ENCODE measurements at regions not wholly inside any gene's neighbourhood (a gene's known extent, or its start where the extent isn't known, plus 50 kb on each side); places are given as distances from the start of the nearest gene placed in this dataset.

DNA sequence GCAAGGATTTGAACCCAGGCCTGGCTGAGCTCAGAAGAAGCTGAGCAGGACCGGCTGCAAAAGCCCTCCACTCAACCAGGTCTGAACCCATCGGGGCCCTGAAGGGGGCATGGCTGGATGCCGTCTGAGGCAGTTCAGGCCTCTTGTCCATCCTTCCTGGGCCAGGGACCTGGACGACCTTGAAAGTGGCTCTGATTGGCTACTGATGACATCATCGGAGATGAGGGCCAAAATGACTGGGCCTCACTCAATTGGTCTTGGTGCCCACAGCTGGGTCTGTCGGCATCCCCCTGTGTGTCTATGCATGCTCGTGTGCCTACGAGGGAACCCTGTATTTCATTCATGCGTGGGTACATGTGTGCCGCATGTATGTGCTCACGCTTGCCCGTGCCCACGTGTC lies 71.8 kb downstream of the PTPRS start:
- ChIA-PET CTCF (ENCODE audit: partially characterized antibody) (interaction anchor here (0.7 to 1.1 kb wide), 3 partner anchors 12 to 36 kb away, joined by 3 to 4 read pairs (median 3); no protein-coding TSS in a partner anchor), POLR2A (ENCODE audit: partially characterized antibody) (interaction anchor here (1.5 kb wide), 1 partner anchor 58 kb away, joined by 3 read pairs; no protein-coding TSS in a partner anchor)
- Histone ChIP-seq H3K27ac (ENCODE audit: low read depth, low read length) (no peak overlapping the region), H3K27me3 (replicated peaks in 1 of 4; ENCODE audit: control insufficient read depth in 3 of 4, extremely low read depth in 1 of 4, insufficient read depth in 3 of 4, low read length in 3 of 4) (no peaks in the 10 kb centered on the region), H4K91ac (replicated peaks; ENCODE audit: insufficient read length, low read length) (no peak overlapping the region), H3K18ac (ENCODE audit: extremely low read depth, low read length) (no peak overlapping the region), H4K20me1 (replicated peaks in 1 of 2; ENCODE audit: control insufficient read depth in 1 of 2, insufficient read depth in 2 of 2, low read length in 2 of 2) (peaks cover 2 to 13% of the 10 kb centered on the region in 2 experiments), H4K5ac (ENCODE audit: insufficient read length, low read depth, low read length) (no peak overlapping the region), H3K23ac (ENCODE audit: insufficient read length) (no peak overlapping the region), H3K4me3 (ENCODE audit: extremely low read depth in 1 of 4, insufficient read depth in 2 of 4, low read depth in 3 of 4, low read length in 4 of 4) (no peak overlapping the region), H2BK15ac (ENCODE audit: low read length) (no peak overlapping the region), H3K9me3 (ENCODE audit: insufficient read depth in 2 of 2, low read depth in 1 of 2, low read length in 1 of 2) (no peaks in the 10 kb centered on the region), H3K79me2 (ENCODE audit: control insufficient read depth in 1 of 2, insufficient read depth in 2 of 2, low read length in 2 of 2) (no peaks in the 10 kb centered on the region), H3K23me2 (ENCODE audit: low read depth, low read length) (no peaks in the 10 kb centered on the region), H3K4ac (replicated peaks; ENCODE audit: insufficient read length, low read depth, low read length) (no peak overlapping the region), H2BK120ac (replicated peaks; ENCODE audit: low read depth, low read length) (no peak overlapping the region), H3K79me1 (ENCODE audit: low read depth, low read length) (peaks cover 2% of the 10 kb centered on the region; the same call in 1 of the 2 replicates), H3K36me3 (ENCODE audit: control insufficient read depth in 2 of 4, insufficient read depth in 4 of 4, low read length in 3 of 4) (peaks cover 15 to 38% (median 21%) of the 10 kb centered on the region in 4 experiments), H3K56ac (replicated peaks; ENCODE audit: insufficient read length, low read depth, low read length) (no peak overlapping the region), H3K4me1 (replicated peaks in 1 of 4; ENCODE audit: control insufficient read depth in 3 of 4, insufficient read depth in 4 of 4, low read length in 3 of 4) (no peaks in the 10 kb centered on the region), H4K8ac (ENCODE audit: extremely low read depth, insufficient read depth, low read length) (no peak overlapping the region; the same call in 1 of the 2 replicates), H2AK5ac (ENCODE audit: low read depth, low read length) (no peak overlapping the region), H3K9ac (replicated peaks in 1 of 4; ENCODE audit: extremely low read depth in 1 of 4, low read depth in 3 of 4, low read length in 3 of 4) (no peak overlapping the region), H2BK20ac (ENCODE audit: low read length) (no peak overlapping the region), H3K4me2 (ENCODE audit: insufficient read depth in 1 of 2, low read depth in 2 of 2, low read length in 2 of 2) (no peak overlapping the region), H2BK12ac (ENCODE audit: low read depth, low read length) (no peak overlapping the region), H2BK5ac (ENCODE audit: low read depth, low read length) (no peak overlapping the region), H2AFZ (ENCODE audit: low read length) (no peak overlapping the region), H3K14ac (ENCODE audit: insufficient read length) (no peak overlapping the region)
- TF ChIP-seq JUND (IDR thresholded peaks at IDR 0.05; ENCODE audit: low read length) = 0 out of 2 replicates have a peak, but pooled peaks have one; percentile 18
- TF ChIP-seq USF2 (IDR thresholded peaks at IDR 0.05; ENCODE audit: low read length) = no peak
- no peak for TF ChIP-seq RBBP5 (IDR thresholded peaks at IDR 0.05; ENCODE audit: borderline replicate concordance, low read depth, low read length)
- TF ChIP-seq, protein P1, sequence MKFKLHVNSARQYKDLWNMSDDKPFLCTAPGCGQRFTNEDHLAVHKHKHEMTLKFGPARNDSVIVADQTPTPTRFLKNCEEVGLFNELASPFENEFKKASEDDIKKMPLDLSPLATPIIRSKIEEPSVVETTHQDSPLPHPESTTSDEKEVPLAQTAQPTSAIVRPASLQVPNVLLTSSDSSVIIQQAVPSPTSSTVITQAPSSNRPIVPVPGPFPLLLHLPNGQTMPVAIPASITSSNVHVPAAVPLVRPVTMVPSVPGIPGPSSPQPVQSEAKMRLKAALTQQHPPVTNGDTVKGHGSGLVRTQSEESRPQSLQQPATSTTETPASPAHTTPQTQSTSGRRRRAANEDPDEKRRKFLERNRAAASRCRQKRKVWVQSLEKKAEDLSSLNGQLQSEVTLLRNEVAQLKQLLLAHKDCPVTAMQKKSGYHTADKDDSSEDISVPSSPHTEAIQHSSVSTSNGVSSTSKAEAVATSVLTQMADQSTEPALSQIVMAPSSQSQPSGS (IDR thresholded peaks at IDR 0.05; ENCODE audit: low read length) = peak; percentile 91
- DNase-seq (ENCODE audit: low read depth in 1 of 2, low spot score in 2 of 2) (no peak), FAIRE-seq (no peak)
- 92% methylated on average over 13 of the region's 13 CpGs; no CpG with 5 or more reads in 1 of the 2 experiments for WGBS, 2 experiments (ENCODE audit: extremely low coverage in 1 of 2, insufficient coverage in 1 of 2, insufficient read length in 1 of 2, insufficient replicate concordance in 2 of 2, low coverage in 1 of 2, low lambda C conversion rate in 2 of 2, missing lambda C conversion rate in 1 of 2)

All from H1 (cell line).